GM18499 (cell line): ENCODE measurements at regions not wholly inside any gene's neighbourhood (a gene's known extent, or its start where the extent isn't known, plus 50 kb on each side); places are given as distances from the start of the nearest gene placed in this dataset.

Experiments used
- ATAC-seq: cut with Tn5 transposase; IDR thresholded peaks from one replicate; pipeline ENCODE4 v1.9.1; 2021; ENCODE audit warnings: moderate number of reproducible peaks; ENCODE audit not compliant: insufficient read depth, unreplicated experiment

- no peak for ATAC-seq
These were observed 198.9 kb upstream of the RGS6 start for GRCh38 chr14:71733210-71733883.

- no peak for ATAC-seq
These were observed 198.2 kb upstream of the RGS6 start for GRCh38 chr14:71734076-71734475.

- no peak for ATAC-seq
These were observed 197.3 kb upstream of the RGS6 start for GRCh38 chr14:71734885-71735284.

GRCh38 chr14:71737760-71738159 lies 194.5 kb upstream of the RGS6 start:
- ATAC-seq: no peak

- ATAC-seq: no peak
These were observed 192.8 kb upstream of the RGS6 start for GRCh38 chr14:71739273-71739990.

GRCh38 chr14:71741241-71741640 lies 191.0 kb upstream of the RGS6 start:
- ATAC-seq: no peak

GRCh38 chr14:71742485-71742884 lies 189.7 kb upstream of the RGS6 start:
- no peak for ATAC-seq

GRCh38 chr14:71745072-71745471 lies 187.2 kb upstream of the RGS6 start:
- ATAC-seq: no peak

GRCh38 chr14:71748196-71748595 lies 184.0 kb upstream of the RGS6 start:
- ATAC-seq: no peak

- ATAC-seq: no peak
These were observed 182.5 kb upstream of the RGS6 start for GRCh38 chr14:71749613-71750238.

GRCh38 chr14:71751264-71751663 lies 181.0 kb upstream of the RGS6 start:
- no peak for ATAC-seq

- no peak for ATAC-seq
These were observed 180.0 kb upstream of the RGS6 start for GRCh38 chr14:71752111-71752738.

GRCh38 chr14:71753126-71753830 lies 179.0 kb upstream of the RGS6 start:
- no peak for ATAC-seq

GRCh38 chr14:71753976-71754375 lies 178.3 kb upstream of the RGS6 start:
- ATAC-seq: no peak

- ATAC-seq: no peak
These were observed 177.7 kb upstream of the RGS6 start for GRCh38 chr14:71754422-71755095.

GRCh38 chr14:71758229-71758951 lies 173.8 kb upstream of the RGS6 start:
- no peak for ATAC-seq

GRCh38 chr14:71762575-71762974 lies 169.7 kb upstream of the RGS6 start:
- no peak for ATAC-seq

GRCh38 chr14:71764701-71765382 lies 167.4 kb upstream of the RGS6 start:
- no peak for ATAC-seq

- ATAC-seq: no peak
These were observed 166.7 kb upstream of the RGS6 start for GRCh38 chr14:71765505-71765904.
